ENCODE measurements at regions not wholly inside any gene's neighbourhood (a gene's known extent, or its start where the extent isn't known, plus 50 kb on each side); places are given as distances from the start of the nearest gene placed in this dataset.

DNA sequence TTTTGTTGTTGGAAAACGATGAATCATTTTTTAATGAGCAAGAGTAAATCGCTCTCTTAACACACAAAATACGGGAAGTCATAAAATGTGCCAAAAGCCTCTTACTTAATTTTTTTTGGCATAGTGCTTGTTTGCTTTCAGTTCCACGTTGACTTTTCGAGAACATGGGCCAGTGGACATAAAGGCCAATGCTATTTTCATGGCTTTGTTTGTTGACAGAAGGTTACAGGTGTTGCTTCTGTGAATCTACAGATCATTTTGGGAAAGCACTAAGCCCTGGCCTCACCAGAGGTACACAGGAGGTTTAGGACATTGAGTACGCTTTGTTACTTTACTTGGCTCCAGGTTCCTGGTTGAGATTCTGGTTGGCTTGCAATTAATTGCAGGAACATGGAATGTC lies 199.4 kb upstream of the HMCN1 start:
- intact Hi-C loops (cut with DNase I; ENCODE audit: low total_unique reads): no loop called here
- Histone ChIP-seq H3K27me3 (no peaks in the 10 kb centered on the region), H3K4me3 (peak overlapping the region in 1 of 4 donors; percentile 13), H3K27ac (peak overlapping the region in 3 of 4 donors; percentile 15 to 70 (median 16)), H3K36me3 (no peaks in the 10 kb centered on the region), H3K9me3 (no peaks in the 10 kb centered on the region), H3K4me1 (peaks cover 0 to 6% of the 10 kb centered on the region in 2 donors)
- ATAC-seq (peak in 1 of 2 donors; percentile 79), DNase-seq (no peak)
- in situ Hi-C loops (cut with MboI; ENCODE audit: low sequenced_read_pairs in 4 of 4): no loop called here
- no peak for TF ChIP-seq POLR2A (IDR thresholded peaks at IDR 0.05)
- TF ChIP-seq, protein P1, sequence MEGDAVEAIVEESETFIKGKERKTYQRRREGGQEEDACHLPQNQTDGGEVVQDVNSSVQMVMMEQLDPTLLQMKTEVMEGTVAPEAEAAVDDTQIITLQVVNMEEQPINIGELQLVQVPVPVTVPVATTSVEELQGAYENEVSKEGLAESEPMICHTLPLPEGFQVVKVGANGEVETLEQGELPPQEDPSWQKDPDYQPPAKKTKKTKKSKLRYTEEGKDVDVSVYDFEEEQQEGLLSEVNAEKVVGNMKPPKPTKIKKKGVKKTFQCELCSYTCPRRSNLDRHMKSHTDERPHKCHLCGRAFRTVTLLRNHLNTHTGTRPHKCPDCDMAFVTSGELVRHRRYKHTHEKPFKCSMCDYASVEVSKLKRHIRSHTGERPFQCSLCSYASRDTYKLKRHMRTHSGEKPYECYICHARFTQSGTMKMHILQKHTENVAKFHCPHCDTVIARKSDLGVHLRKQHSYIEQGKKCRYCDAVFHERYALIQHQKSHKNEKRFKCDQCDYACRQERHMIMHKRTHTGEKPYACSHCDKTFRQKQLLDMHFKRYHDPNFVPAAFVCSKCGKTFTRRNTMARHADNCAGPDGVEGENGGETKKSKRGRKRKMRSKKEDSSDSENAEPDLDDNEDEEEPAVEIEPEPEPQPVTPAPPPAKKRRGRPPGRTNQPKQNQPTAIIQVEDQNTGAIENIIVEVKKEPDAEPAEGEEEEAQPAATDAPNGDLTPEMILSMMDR (IDR thresholded peaks at IDR 0.05 in 4 of 5, conservative IDR thresholded peaks at IDR 0.05 in 1 of 5): no peak

DNA sequence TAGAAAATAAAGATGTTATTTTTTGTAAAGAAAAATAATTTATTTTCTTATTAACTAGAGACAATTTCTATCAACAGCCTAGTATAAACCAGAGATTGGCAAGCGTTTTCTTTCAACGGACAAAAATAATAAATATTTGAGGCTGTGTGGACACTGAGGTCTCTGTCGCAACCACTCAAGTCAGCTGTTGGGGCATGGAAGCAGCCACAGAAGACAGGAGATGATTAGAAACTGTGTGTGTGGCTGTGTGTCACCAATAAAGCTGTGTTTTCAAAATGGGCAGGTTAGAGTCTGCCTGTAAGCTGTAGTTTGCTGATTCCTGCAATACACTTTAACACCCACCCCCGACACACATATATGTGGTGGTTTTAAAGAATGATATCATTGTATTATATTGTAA lies 200.6 kb upstream of the HMCN1 start:
- ATAC-seq: no peak
- TF ChIP-seq, protein P1 (IDR thresholded peaks at IDR 0.05 in 4 of 5, conservative IDR thresholded peaks at IDR 0.05 in 1 of 5): no peak
- TF ChIP-seq POLR2A (IDR thresholded peaks at IDR 0.05): no peak
- Histone ChIP-seq H3K27me3 (no peaks in the 10 kb centered on the region), H3K36me3 (no peaks in the 10 kb centered on the region), H3K4me3 (no peak overlapping the region), H3K27ac (no peak overlapping the region), H3K4me1 (peaks cover 0 to 6% of the 10 kb centered on the region in 2 donors), H3K9me3 (no peaks in the 10 kb centered on the region)
- in situ Hi-C loops (cut with MboI; ENCODE audit: low sequenced_read_pairs in 4 of 4): no loop called here
- intact Hi-C loops (cut with DNase I; ENCODE audit: low total_unique reads): no loop called here
- no peak for DNase-seq

DNA sequence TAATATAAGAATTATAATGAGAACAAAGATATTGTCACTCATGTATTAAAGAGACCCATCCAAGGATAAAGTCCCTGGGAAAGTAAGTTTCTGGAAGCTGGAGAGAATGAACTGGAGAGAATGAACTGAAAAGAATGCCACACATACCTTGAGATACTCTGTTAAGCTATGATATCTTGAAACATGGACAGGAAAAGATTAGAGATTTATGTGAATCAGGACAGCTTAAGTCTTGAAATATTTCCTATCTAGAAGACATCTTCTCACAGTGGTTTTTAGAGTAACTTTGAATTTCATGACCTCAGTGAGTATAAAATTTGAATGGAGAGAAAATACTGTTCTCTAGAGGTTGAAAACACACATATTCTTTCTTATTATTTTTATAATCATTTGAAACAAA lies 201.3 kb upstream of the HMCN1 start:
- H3K4me3 ChIP-seq: no peak overlapping the region
- no peaks in the 10 kb centered on the region for H3K9me3 ChIP-seq
- peaks cover 0 to 6% of the 10 kb centered on the region in 2 donors for H3K4me1 ChIP-seq
- in situ Hi-C loops (cut with MboI; ENCODE audit: low sequenced_read_pairs in 4 of 4): no loop called here
- ATAC-seq: no peak
- H3K36me3 ChIP-seq: no peaks in the 10 kb centered on the region
- TF ChIP-seq POLR2A (IDR thresholded peaks at IDR 0.05): no peak
- TF ChIP-seq, protein P1 (IDR thresholded peaks at IDR 0.05 in 4 of 5, conservative IDR thresholded peaks at IDR 0.05 in 1 of 5): no peak
- H3K27me3 ChIP-seq: no peaks in the 10 kb centered on the region
- intact Hi-C loops (cut with DNase I; ENCODE audit: low total_unique reads): no loop called here
- DNase-seq: no peak
- no peak overlapping the region for H3K27ac ChIP-seq

DNA sequence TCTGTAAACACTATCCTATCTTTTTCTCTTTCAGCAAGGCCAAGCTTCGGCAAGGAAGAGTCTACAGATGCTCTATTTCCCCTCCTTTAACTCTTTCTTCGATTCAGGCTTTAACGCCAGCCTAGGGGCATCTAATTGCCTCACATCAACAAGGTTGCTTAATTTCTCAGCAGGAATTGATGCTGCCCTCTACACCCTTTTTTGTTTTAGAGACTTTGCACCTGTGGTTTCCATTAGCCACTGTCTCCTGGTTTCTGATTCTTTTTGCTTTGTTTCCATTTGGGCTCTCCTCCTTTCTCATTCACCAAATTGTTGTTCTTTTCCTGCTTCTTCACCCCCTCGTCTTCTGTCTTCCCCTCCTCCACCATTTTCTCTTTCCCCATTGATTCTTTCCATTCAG lies 202.4 kb upstream of the HMCN1 start:
- DNase-seq (no peak), ATAC-seq (no peak)
- TF ChIP-seq, protein P1 (IDR thresholded peaks at IDR 0.05 in 4 of 5, conservative IDR thresholded peaks at IDR 0.05 in 1 of 5): no peak
- no peak for TF ChIP-seq POLR2A (IDR thresholded peaks at IDR 0.05)
- no peaks in the 10 kb centered on the region for H3K27me3 ChIP-seq
- H3K4me1 ChIP-seq: peaks cover 0 to 6% of the 10 kb centered on the region in 2 donors
- no peak overlapping the region for H3K4me3 ChIP-seq
- in situ Hi-C loops (cut with MboI; ENCODE audit: low sequenced_read_pairs in 4 of 4): no loop called here
- intact Hi-C loops (cut with DNase I; ENCODE audit: low total_unique reads): no loop called here
- H3K36me3 ChIP-seq: no peaks in the 10 kb centered on the region
- no peaks in the 10 kb centered on the region for H3K9me3 ChIP-seq
- H3K27ac ChIP-seq: no peak overlapping the region

DNA sequence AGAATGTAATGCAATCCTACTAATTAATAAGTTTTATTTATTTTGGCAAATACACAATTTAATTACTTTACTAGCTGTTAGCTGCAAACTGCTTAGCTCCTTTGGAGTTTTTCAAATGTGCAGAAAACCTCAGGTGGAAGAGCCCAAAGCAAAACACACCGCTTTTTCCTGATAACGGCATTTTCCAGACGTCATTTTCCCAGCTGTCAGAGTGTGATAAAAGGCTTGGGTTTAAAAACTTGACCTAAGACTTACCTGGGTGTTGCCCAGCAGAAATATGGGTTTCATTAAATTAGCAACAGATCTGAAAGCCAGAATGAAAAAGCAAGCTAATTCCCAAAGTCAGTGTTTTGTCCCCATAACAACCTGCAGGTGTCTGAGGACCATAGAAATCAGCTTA lies 204.0 kb upstream of the HMCN1 start:
- no peaks in the 10 kb centered on the region for H3K36me3 ChIP-seq
- no peak overlapping the region for H3K27ac ChIP-seq
- H3K27me3 ChIP-seq: no peaks in the 10 kb centered on the region
- intact Hi-C loops (cut with DNase I; ENCODE audit: low total_unique reads): no loop called here
- no peak for DNase-seq
- H3K4me3 ChIP-seq: no peak overlapping the region
- in situ Hi-C loops (cut with MboI; ENCODE audit: low sequenced_read_pairs in 4 of 4): no loop called here
- TF ChIP-seq, protein P1 (IDR thresholded peaks at IDR 0.05 in 4 of 5, conservative IDR thresholded peaks at IDR 0.05 in 1 of 5): no peak
- no peak for TF ChIP-seq POLR2A (IDR thresholded peaks at IDR 0.05)
- H3K4me1 ChIP-seq: peaks cover 0 to 3% of the 10 kb centered on the region in 2 donors
- ATAC-seq: no peak
- no peaks in the 10 kb centered on the region for H3K9me3 ChIP-seq
